HG03280 (cell line): ENCODE measurements at regions not wholly inside any gene's neighbourhood (a gene's known extent, or its start where the extent isn't known, plus 50 kb on each side); places are given as distances from the start of the nearest gene placed in this dataset.

Experiments used
- ATAC-seq: cut with Tn5 transposase; IDR thresholded peaks from one replicate; pipeline ENCODE4 v1.9.1; 2021; ENCODE audit warnings: mild to moderate bottlenecking, moderate library complexity; ENCODE audit not compliant: unreplicated experiment

DNA sequence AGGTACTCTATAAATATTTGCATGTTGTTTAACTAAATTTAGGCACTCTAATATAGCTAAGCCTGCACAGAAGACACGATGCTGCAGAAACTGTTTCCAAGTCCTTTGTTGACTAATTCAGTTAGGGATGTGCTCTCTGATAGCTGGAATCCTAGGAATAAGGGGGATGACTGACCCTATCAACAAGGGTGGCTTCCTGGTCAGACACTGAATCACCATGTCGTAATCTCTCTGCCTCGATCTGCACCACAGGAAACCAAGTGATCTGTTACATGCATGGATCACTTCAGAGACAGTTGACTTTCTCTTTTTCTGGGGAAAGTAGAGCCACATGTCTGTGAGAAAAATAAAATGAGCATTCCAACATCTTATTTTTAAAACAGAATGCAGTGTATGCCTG is 169.1 kb downstream of the GUCY2F start:
- ATAC-seq, result no peak

DNA sequence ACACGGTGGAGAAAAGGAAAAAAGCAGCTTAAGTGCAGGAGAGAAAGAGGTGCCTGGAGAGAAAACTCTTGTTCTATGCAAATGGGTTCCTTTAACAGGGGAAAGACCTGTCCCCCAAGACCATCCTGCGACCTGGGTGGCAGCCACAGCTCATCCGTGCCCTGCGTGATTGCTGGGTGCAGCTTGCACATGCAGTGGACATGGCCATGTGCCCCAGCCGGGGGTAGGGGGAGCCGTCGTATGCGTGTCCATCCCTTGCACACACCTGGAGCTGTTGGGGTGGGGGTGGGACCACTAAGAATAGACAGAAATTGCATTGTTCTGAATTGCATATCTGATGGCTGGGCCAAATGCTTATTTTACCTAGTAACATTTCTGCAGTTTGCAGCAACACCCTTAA is 171.9 kb downstream of the GUCY2F start:
- ATAC-seq, result no peak

DNA sequence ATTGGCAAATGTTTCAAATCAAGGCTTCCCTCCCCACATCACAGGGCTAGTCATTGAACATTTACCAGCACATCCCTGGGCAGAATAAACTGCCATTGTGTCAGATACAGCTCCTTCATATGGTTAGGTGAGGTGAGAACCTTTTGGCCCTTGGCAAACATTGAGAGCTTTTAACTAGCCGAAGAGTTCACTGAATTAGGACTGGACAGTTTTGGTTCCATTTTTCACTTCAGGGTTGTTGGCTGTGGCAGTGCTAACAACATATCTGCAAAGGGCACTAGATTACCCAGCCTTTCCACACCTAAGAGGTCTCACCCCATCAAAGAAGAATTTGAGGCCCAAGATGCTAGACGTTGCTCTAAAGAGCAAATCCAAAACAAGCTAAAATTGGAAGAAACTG is 180.7 kb downstream of the GUCY2F start:
- no peak for ATAC-seq

DNA sequence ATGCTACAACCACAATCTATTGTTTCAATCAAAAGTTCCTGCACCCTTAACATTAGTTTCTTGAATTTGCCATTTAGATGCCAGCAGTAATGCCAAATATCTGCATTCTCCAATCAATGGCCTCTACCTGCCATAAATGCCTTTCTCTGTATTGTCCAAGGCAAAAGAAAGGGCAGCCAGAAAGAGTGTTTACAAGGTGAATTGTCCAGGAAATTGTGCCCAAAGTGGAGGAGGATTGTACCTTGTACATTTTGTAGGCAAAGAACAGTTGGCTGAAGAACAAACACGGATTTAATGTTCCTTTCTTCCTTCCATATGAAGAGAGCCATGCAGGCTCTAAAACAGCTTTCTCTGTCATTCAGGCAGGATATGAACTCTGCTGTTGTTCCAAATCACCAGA is 181.5 kb downstream of the GUCY2F start:
- ATAC-seq, result no peak

DNA sequence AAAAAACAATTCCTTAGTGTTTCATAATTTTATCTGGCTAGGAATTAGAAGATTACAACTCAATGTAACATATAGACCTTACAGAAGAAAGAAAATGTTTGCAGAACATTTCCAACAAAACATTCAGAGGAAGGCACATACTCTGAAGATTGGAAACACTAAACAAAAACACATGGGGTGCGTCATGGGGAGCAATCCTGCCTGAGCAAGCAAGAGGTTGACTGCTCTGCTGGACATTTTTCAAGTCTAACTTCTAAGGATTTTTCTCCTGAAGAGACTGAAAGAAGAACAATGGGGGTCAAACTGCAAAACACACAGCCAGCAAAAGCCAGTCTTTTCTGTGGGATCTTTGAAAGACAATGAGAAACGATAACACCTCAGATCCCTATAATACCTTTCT is 182.8 kb downstream of the GUCY2F start:
- no peak for ATAC-seq

DNA sequence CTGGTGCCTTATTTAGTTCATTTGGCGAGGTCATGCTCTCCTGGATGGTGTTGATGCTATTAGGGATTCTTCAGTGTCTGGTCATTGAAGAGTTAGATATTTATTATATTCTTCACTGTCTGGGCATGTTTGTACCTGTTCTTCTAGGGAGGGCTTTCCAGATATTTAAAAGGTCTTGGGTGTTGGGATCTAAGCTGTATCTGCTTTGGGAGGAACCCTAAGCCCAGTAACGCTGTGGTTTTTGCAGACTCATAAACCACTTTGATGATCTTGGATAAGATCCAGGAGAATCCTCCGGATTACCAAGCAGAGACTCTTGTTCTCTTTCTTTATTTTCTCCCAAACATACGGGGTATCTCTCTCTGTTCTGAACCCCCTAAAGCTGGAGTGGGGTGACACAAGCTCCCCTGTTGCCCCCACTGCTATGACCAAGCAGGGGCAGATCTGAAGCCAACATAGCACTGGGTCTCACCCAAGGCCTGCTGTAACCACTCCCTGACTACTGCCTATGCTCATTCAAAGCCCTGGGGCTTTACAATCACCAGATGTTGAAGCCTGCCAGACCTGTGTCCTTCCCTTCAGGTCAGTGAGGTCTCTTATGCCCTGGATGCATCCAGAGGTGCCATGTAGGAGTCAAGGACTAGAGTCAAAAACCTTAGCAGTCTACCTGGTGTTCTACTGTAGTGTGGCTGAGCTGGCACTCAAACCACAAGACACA is 187.6 kb downstream of the GUCY2F start:
- ATAC-seq, result no peak

DNA sequence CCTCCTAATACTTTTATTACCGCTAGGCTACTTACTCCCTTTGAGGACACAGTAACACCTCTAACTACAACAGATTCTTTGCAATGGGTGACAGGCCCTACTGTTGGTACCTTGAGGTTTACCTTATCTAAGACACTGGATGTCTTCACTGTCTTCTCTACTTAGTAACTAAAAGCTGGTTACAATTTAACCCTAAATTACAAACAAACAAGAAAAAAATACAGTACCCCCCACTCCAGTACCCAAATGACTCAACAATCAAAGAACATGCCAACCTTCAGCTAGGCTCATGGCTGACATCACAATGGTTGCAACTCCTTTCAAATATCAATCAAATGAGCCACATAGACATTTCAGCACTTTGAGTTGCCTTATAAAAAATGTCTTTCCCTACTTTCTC is 198.0 kb downstream of the GUCY2F start:
- no peak for ATAC-seq

DNA sequence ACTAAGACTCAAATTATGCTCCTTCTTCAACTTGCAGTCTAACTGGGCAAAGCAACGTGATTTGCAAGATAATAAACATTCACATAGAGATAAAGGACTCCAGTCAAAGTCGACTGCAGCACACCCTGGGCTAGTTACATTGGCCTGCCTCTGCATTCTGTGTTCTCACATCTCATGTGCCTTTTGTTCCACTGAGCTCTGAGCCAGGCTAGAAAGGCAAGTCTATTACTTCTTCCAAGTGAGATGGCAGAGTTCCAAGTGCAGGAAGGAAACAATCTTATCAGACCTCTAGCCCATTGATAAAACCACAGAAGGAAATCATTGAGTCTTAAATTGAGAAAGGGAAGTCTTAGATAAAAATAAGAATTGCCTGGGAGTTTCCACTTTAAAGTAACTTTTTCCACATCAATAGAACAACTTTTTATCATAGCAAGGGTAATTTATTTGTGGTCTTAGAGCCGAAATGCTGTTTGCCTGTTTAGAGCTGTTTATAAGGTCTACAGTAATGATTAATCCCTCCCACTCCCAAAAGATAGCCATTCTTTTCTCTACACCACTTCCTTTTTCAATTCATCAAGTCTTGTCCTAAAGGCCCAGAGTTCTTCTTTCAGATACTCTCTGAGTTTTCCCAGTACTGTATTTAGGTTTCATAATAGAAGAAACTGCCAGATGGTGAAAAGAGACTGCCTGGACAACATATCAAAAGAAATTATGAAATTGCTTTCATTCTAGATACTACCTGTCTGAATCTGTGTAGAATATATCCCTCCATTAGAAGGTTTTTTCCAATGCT is 200.2 kb downstream of the GUCY2F start:
- ATAC-seq, result peak; percentile 73

DNA sequence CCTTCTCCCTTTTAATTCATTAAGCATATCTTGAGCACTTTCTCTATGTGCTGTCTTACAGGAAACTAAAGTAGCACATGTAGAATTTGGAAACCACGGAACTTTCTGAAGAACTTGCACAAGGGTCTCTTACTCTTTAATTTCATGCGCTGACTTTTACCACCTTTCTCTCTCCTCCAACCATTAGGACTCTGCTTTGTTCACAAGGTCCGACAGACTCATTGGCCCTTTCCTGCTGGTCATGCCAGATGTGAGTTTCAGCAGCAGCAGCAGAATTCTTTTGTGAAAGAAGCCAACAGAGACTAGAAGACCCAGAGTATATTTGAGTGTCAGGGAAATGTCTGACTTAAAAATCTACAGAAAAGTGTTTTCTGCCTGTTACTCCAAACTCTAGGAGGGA is 207.1 kb downstream of the GUCY2F start:
- ATAC-seq, result no peak

DNA sequence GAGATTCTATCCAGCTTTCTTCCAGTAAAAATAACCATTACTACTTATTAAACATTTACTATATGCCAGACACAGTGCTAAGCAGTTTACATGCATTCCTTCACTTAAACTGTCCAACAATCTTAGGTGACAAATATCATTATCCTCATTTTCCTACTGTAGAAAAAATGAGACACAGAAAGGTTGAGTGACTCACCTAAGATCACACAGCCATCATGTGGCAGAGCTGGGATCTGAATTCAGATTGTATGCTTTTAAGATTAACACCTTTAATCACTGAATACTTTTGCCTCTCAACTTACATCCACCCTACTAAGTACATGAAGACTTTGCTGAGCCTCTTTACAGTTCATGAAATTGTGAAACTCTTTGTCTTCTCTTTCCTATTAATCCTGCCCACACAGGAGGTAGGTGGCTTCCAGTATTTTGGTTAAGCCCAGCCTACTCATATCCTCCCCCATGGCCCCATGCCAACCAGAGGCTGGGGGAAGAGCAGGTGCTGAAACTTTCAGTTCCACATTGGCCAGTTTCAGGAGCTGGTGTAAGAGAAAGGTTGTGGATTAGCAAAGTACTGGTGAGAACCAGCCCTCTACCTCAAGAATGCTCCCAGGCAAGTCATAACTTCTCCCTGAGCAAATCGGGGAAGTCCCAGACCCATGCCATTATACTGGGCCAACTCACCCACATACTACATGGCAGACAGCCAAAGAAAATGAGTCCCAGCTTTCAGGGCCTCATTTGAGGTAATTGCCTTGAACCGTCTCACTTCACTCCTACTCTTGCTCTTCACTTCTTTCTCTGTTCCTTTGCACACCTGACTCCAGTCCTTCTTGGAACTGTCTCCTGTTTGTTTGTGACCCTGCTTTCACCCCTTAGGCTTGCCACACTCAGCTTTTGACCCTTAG is 211.1 kb downstream of the GUCY2F start:
- peak; percentile 97 for ATAC-seq

DNA sequence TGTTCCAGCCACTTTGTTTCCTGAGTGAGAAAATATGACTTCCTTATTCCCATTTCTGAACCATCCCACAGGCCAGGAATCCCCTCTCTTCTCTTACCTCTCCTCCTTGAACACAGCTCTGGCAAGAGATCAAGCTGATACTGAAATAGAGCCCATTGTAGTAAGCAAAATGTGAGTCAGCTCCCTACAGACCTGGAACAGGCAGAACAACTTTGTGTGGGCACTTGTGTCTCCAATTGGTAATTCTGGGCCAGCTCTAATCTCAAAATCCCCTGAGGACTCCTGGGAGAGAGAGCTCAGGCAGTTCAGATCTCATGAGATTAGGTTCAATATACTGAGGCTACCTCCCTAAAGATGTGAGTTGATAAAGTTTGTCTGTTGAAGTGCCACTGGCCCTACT is 213.5 kb downstream of the GUCY2F start:
- no peak for ATAC-seq

DNA sequence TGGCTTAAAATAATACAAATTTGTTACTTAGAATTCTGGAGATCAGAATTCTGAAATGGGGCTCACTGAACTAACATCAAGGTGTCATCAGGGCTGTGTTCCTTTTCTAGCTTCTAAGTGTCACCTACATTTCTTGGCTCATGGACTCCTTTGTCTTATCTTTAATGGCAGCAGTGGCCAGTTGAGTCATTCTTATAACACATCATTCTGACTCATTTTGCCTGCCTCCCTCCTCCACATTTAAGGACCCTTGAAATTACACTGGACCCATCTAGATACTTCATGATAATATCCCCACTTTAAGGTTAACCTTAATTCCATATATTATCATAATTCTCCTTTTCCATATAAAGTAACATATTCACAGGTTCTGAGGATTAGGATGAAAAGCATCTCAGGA is 215.9 kb downstream of the GUCY2F start:
- ATAC-seq, result no peak

DNA sequence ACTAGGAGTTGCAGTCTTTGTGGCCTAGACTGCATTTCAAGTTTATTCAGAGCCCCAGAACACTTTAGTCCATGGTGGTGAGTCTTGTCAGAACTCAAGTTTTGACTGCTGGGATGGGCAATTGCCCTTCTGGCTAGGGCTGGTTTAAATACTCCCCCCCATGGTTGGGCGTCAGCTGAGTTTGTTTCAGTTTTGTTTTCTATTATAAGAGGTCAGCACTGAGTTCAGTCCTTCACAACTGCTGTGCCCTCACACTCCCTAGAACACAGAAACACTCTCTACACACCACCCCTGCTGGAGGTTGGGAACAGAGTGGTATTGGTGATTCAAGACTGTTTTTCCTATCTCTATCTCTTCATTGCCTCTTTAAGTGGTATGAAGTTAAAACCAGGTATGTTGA is 217.0 kb downstream of the GUCY2F start:
- peak; percentile 73 for ATAC-seq

DNA sequence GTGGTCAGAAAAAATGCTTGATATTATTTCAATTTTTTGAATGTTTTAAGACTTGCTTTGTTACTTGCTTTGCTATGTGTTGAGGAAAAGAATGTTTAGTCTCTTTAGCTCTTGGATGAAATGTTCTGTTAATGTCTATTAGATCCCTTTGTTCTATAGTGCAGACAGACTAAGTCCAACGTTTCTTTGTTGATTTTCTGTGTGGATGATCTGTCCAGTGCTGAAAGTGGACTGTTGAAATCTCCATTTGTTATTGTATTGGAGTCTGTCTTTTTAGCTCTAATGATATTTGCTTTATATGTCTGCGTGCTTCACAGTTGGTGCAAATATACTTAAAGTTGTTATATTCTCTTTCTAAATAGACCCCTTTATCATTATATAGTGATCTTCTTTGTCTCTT is 220.6 kb downstream of the GUCY2F start:
- no peak for ATAC-seq

DNA sequence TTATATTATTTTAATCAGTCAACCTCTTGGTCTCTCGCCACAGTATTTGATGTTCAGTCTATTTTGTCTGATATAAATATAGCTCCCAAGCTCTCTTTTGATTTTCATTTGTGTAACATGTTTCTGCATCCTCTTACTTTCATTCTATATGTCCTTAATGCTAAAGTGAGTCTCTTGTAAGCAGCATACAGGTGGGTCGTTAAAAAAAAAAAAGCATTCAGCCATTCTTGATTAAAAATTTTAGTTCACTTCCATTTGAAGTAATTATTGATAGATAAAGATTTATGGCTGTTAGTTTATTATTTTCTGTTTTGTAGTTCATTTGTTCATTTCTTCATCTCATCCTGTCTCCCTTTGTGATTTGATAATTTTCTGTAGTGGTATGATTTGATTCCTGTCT is 229.1 kb downstream of the GUCY2F start:
- no peak for ATAC-seq

DNA sequence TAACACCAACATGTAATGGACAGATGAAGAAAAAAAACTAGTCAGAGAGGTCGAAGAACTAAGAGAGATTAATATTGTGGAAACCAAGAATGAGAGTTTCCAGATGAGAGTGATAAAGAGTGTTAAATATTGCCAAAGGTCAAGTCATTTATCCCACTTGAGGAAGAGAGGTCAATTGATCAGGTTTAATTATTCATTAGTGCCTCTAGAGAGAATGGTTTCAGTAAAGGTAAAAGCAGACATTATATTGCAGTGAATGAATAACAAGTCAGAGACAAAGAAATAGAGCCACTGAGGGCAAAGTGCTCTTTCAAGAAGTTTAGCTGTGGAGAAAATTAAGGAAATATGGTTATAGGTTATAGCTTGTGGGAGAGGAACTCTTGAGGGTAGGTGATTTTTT is 263.1 kb downstream of the GUCY2F start:
- ATAC-seq, result no peak

DNA sequence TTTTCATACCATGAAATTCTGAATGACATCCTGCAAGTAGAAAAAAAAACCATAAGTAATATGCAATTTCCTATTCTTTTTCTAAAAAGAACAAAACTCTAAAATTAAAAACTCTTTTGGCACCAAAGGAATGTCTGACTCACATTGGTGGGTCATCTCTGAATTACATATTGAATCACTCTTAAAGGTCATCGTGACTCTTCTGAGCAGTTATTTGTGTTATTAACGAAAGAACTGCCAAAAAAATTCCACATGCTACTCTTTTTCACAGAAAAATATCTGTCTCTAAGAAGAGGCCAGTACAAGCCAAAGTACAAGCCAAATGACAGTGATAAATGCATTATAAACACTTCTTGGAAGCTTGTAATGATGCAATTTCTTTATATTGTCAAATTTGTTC is 282.2 kb downstream of the GUCY2F start:
- ATAC-seq, result no peak

DNA sequence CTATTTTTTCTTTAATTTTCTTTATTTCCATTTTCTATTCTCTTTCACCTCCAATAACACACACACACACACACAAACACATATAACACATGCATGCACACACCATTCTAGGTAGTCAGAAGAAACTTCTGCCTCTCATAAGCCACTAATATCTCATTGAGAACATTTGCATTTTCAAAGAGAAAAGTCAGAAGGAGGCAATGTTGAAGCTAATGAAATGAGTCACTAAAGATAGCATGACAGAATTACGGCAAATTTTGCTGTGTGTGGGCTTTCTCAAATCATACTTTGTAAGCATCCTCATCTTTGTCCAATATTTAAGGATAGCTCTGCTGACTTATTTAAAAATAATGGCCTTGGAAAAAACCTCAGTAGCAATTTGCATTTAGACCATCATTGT is 291.3 kb downstream of the GUCY2F start:
- ATAC-seq, result peak; percentile 67

DNA sequence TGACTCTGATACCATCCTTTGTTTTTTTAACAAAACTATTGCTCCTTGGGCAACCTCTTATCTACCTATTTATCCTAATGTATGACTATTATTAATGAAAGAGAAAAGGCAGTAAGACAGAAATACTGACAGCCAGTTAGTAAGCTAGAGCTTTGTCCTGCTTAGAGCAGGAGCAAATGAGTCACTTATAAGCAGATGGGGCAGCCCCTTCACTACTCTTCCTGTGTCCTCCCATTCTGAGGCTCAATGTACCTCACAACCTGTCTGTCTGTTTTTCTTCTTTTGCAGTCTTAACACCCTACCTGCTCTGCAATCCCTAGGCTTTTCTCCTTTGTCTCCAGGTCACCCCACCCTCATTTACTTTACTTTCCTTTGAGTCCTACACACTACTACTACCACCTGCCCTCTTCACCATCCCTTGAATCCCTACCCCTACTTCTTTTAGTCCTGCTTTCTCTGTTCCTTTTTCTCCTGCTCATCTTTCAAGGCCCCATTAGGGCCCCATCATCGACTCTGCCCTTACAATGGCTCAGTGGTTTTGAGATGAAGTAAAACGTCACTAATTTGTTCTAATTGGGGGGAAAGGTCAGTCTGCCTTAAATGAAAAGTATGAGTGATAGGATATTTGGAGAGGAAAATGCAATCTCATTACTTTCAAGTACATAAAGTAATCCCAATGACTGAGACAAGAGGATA is 294.3 kb downstream of the GUCY2F start:
- peak; percentile 73 for ATAC-seq

DNA sequence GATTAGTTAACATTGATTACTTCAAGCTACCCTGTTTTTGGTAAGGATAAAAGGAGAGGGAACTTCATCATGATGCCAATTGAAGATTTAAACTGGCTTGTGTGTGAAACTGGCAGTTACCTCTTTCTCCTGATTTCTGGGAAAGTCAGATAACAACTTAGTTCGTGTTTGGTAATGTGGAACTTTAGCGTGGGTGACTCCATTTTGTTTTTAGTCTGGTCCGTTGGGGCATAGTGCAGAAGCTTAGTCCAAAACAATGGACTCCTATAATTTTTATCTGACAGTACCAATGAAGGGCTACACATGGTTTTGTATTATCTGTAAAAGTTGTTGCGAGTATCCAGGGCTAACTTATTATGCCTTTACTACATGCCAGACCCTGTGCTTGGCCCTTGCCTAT is 294.9 kb downstream of the GUCY2F start:
- ATAC-seq, result no peak
